Stimulated activated CD4-positive, alpha-beta T cell treated with anti-CD3 and anti-CD28 coated beads, TNF-alpha, amount 100 ng/mL, for 48 hours (primary cell): ENCODE measurements at regions not wholly inside any gene's neighbourhood (a gene's known extent, or its start where the extent isn't known, plus 50 kb on each side); places are given as distances from the start of the nearest gene placed in this dataset.

Source experiments
- DNase-seq, 3 donors: peaks; one replicate each; pipeline ENCODE4 v3.0.0-alpha.2; 2020; ENCODE audit warnings: low read depth in 3 of 3

DNA sequence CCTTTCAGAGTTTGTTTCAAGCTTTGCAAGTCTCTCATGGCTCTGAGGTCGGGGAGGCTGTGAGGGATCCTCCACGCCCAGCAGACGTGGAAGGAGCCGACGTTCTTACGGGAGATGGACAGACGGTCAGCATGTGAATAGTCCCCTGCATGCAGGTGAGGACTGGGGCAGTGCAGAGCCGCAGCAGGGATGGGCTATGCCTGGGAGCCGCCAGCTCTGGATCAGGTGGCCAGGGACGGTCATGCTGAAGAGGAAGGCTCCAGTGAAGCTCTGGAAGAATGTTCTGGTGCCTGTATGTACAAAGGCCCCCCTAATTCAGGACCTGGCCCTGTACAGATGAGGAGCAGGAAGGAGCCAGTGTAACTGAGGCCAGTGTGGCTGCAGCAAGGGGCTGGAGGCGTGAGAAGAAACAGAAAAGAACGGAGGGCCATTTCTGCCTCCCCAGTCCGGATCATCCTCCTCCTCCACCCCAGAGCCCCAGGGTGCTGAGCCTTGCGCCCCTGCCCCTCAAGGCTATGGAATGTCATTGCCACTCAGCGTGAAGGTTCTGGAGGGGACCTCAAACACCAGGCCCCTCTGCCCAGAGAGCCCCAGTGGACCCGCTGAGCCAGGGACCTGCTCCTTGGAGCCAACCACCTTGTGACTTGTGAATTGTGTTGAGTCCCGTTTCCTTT, 96.8 kb upstream of the DIO3 start:
- DNase-seq = no peak

- DNase-seq = no peak
Measured at GRCh38 chr14:101464984-101465794, 96.1 kb upstream of the DIO3 start.

DNA sequence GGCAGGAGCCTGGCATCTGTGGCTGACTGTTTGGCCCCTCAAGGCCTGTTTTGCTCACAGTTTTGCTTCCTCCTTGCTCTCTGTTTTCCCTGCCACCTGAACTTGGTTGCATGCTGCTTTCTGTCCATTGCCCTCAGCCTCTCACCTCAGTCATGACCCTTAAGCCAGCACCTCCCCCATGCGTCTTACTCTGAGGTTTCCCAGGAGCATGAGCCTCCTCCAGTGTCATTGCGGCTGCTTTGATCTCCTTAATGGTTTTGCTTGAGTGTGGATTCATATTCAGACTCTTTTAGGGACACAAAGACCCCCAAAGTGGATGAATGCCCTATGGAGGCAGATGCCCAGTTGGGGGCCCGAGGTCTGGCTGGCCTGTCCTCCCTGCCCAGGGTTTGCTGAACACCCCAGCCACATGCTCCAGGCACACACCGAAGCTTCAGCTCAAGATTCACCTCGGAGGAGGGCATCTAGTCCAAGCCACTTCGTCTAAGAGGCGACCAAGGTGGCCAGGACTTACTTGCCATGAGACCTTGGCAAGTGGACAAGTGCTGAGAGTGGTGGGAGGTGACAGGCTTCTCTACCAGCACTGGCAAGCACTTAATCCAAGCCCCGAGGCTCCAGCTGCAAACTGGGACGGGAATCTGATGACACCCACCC, 95.4 kb upstream of the DIO3 start:
- no peak for DNase-seq

GRCh38 chr14:101466456-101467180, 94.7 kb upstream of the DIO3 start:
- DNase-seq = no peak

GRCh38 chr14:101467181-101467926, 93.9 kb upstream of the DIO3 start:
- DNase-seq = no peak

- DNase-seq = no peak
Measured at GRCh38 chr14:101469382-101470247, 91.7 kb upstream of the DIO3 start.

DNA sequence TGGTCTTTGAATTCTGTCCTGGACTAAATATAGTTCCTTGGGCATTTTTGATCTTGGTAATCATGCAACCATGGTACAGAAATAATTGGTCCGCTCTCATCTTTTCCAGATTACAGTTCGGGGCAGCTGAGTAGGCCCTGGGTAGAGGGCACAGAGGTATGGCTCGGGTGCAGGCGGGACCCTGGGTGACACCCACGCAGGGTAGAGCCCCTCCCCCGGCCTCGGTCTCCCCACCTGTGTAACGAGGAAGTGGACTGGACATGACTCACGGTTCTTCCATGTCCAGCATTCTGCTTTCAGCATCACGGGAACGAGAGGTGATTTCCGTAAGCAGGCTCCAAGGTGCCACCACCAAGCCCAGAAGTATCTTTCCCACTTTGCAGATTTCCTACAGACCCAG, 91.0 kb upstream of the DIO3 start:
- no peak for DNase-seq

DNA sequence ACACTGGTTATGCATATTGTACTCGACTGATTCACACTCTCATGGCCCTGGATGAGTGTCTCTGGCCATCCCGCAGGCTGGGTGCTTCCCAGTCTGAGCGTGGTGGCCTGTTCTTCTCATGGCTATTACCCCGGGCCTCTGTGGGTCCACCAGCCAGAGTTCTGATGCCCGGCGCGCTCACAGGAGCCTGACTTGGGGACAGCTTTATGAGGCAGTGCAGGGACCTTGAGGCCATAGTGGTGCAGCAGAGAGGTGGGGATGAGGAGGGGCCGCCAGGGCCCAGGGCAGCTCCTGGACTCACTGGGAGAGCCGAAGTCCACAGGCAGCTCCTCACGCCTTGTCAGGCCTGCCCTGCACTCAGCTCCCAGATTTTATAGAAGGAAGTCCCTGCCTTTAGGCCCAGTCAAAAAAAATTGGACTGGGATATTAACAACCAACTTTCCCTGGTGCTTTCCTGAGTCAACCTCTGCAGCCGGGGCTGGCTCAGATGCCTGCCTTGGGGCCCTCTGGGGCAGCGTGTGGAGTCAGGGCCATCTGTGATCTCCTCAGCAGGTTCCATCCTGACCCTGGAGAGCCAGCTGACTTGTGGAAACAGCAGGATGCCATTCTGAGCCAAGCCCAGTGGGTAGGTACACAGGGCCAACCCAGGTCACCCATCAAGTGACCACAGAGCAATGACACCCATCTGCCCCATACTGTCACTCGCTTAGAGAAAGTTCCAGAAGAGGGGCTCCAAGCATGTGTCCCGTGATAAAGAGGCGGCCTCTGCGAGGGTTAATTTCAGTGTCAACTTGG, 89.4 kb upstream of the DIO3 start:
- no peak for DNase-seq

GRCh38 chr14:101472518-101472849, 88.8 kb upstream of the DIO3 start:
- no peak for DNase-seq

DNA sequence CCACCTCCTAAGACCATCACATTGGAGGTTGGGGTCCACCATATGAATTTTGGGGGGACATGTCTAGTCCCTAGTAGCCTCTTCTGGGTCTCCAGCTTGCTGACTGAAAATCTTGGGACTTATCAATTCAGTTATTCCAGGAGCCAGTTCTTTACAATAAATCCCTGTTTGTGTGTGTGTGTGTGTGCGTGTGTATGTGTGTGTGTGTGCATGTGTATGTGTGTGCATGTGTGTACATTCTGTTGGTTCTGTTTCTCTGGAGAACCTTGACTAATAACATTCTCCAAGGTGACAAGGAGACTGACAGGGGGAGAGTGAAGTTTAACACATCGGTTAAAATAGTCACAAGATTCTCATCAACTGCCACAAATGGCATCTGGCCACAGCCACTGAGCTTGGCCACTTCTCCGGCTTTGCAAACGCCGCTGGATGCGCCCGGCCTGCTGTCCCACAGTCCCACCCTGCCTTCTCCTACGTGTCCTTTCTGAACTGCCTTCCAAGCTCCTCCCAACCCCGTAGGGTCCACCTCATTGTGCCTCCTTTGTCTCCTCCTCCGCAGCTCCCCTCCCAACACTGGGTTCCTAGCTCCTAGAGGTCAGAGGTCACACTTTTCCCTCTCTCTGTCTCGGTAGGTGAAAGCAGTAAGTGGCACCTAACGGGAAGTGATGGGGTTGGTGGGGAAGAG, 88.1 kb upstream of the DIO3 start:
- no peak for DNase-seq

- no peak for DNase-seq
Measured at GRCh38 chr14:101473795-101474562, 87.3 kb upstream of the DIO3 start.

- no peak for DNase-seq
Measured at GRCh38 chr14:101474563-101475455, 86.5 kb upstream of the DIO3 start.

DNA sequence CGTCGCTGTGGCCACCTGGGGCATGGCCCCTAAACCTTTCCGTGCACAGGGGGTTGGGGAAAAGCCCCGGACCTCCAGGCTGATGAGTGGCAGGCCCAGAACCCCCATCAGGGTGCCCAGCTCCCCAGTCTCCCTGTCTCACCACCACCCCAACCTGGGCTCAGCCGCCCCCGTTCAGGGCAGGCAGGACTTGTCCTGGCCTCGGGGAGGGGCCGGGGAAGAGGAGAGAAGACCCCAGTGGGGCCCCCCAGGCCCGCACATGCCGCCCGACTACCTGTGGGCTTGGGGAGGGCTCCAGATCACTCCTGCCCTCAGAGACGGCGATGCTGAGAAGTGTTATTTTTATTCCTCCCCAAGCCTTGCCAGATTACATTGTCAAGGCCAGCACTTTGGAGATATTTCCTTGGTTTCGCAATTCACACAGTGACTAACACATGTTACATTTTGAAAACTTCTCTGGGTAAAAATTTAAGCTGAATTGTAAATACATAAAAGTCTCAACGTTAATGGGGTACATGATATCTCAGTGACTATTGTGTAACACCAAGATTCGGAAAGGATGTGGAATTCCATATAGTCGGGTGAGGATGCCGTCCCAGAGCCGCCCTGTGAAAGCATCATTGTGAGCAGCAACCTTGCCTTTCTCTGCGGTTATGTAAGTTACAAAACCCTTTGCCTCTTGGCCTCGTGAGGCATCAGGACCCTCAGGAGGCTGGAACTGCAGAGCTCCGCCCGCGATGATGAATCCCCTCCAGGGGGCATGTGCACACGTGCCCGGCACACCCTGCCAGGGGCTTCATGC, 85.6 kb upstream of the DIO3 start:
- no peak for DNase-seq

- no peak for DNase-seq
Measured at GRCh38 chr14:101476258-101476915, 84.9 kb upstream of the DIO3 start.

DNA sequence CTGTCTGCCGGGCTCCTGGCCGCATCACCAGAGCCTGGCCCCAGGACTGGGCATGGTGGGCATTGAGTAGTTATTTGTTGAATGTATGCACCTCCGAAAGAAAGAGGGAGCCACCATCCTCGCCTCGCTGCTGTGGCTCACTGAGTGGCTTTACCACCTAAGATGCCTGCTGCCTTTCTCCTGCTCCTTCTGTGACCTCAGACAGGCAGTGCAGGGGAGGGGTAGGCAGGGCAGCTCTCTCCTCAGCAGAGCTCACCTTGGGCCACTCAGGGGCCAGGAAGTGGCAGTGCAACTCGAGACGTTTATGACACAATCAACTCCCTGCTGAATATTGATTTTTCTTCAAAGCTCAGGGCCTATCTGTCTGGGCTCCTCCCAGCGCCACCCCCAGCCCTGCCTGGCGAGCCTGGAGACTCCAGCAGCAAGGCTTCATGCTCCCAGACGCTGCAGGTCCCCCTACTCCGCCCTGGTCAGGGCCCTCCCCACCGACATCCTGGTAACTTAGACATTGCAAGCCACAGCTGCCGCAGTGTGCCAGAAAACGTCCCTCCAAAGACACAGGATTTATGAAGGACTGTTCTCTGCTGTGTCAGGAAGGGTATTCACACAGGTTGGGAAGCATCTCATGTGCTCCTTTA, 84.3 kb upstream of the DIO3 start:
- DNase-seq = no peak

- no peak for DNase-seq
Measured at GRCh38 chr14:101477648-101478047, 83.6 kb upstream of the DIO3 start.
